ENCODE measurements at regions not wholly inside any gene's neighbourhood (a gene's known extent, or its start where the extent isn't known, plus 50 kb on each side); places are given as distances from the start of the nearest gene placed in this dataset.

GRCh38 chr12:125214289-125214688, 149.1 kb downstream of the AACS start:
- CTCF ChIA-PET: no interaction called here
- no peaks in the 10 kb centered on the region for H3K27me3 ChIP-seq (ENCODE audit: control insufficient read depth, insufficient read depth, low read length)
- no peak for DNase-seq (ENCODE audit: low read depth)
- H3K4me3 ChIP-seq (ENCODE audit: low read depth, low read length): no peak overlapping the region
- POLR2A ChIA-PET: no interaction called here
- no peak for TF ChIP-seq CTCF (IDR thresholded peaks at IDR 0.05; ENCODE audit: insufficient read depth, low read depth, low read length)
- H3K36me3 ChIP-seq (ENCODE audit: control insufficient read depth, insufficient read depth, low read length): no peaks in the 10 kb centered on the region

- DNase-seq (ENCODE audit: low read depth): no peak
- no peaks in the 10 kb centered on the region for H3K36me3 ChIP-seq (ENCODE audit: control insufficient read depth, insufficient read depth, low read length)
- POLR2A ChIA-PET: no interaction called here
- no peak for TF ChIP-seq CTCF (IDR thresholded peaks at IDR 0.05; ENCODE audit: insufficient read depth, low read depth, low read length)
- H3K27me3 ChIP-seq (ENCODE audit: control insufficient read depth, insufficient read depth, low read length): no peaks in the 10 kb centered on the region
- CTCF ChIA-PET: no interaction called here
- H3K4me3 ChIP-seq (ENCODE audit: low read depth, low read length): no peak overlapping the region
Observed at GRCh38 chr12:125216756-125217155, 151.5 kb downstream of the AACS start.

DNA sequence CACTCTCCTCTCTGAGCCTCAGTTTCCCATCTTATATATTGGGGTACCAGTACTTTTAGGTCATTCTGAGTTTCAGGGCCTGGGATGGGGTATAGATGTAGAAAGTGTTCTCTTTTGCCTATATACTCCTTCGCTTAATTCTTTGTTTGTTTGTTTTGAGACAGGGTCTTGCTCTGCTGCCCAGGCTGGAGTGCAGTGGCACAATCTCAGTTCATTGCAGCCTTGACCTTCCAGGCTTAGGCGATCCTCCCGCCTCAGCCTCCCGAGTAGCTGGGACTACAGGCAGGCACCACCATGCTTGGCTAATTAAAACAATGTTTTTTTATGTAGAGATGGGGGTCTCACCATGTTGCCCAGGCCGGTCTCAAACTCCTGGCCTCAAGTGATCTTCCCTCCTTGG, 152.1 kb downstream of the AACS start:
- no peaks in the 10 kb centered on the region for H3K27me3 ChIP-seq (ENCODE audit: control insufficient read depth, insufficient read depth, low read length)
- no peak for DNase-seq (ENCODE audit: low read depth)
- ChIA-PET POLR2A (no interaction called here), CTCF (interaction anchor here (1.7 kb wide), 1 partner anchor 14 kb away, joined by 5 read pairs; no protein-coding TSS in a partner anchor)
- no peak overlapping the region for H3K4me3 ChIP-seq (ENCODE audit: low read depth, low read length)
- H3K36me3 ChIP-seq (ENCODE audit: control insufficient read depth, insufficient read depth, low read length): no peaks in the 10 kb centered on the region
- no peak for TF ChIP-seq CTCF (IDR thresholded peaks at IDR 0.05; ENCODE audit: insufficient read depth, low read depth, low read length)

GRCh38 chr12:125218952-125219351, 153.7 kb downstream of the AACS start:
- Histone ChIP-seq H3K4me3 (ENCODE audit: low read depth, low read length) (no peak overlapping the region), H3K27me3 (ENCODE audit: control insufficient read depth, insufficient read depth, low read length) (no peaks in the 10 kb centered on the region), H3K36me3 (ENCODE audit: control insufficient read depth, insufficient read depth, low read length) (no peaks in the 10 kb centered on the region)
- CTCF ChIA-PET: interaction anchor here (1.7 kb wide), 1 partner anchor 16 kb away, joined by 5 read pairs; no protein-coding TSS in a partner anchor
- no peak for TF ChIP-seq CTCF (IDR thresholded peaks at IDR 0.05; ENCODE audit: insufficient read depth, low read depth, low read length)
- DNase-seq (ENCODE audit: low read depth): no peak
- POLR2A ChIA-PET: no interaction called here

GRCh38 chr12:125220404-125221273, 155.4 kb downstream of the AACS start:
- TF ChIP-seq CTCF (IDR thresholded peaks at IDR 0.05; ENCODE audit: insufficient read depth, low read depth, low read length): no peak
- Histone ChIP-seq H3K27me3 (ENCODE audit: control insufficient read depth, insufficient read depth, low read length) (no peaks in the 10 kb centered on the region), H3K36me3 (ENCODE audit: control insufficient read depth, insufficient read depth, low read length) (no peaks in the 10 kb centered on the region), H3K4me3 (ENCODE audit: low read depth, low read length) (no peak overlapping the region)
- ChIA-PET CTCF (no interaction called here), POLR2A (no interaction called here)
- no peak for DNase-seq (ENCODE audit: low read depth)
